NCI-H2081 treated with DMSO at 0.1 percent for 48 hours (cell line): ENCODE measurements at regions not wholly inside any gene's neighbourhood (a gene's known extent, or its start where the extent isn't known, plus 50 kb on each side); places are given as distances from the start of the nearest gene placed in this dataset.

Experiments
- DNase-seq: peaks from one replicate; lab custom pipeline; 2025; lab: John Stamatoyannopoulos, UW

GRCh38 chr2:166560022-166560421, 66.0 kb upstream of the SCN7A start:
- no peak for DNase-seq

- DNase-seq: no peak
Observed at GRCh38 chr2:166550923-166551322, 56.9 kb upstream of the SCN7A start.

- no peak for DNase-seq
Observed at GRCh38 chr2:166545473-166545872, 51.4 kb upstream of the SCN7A start.
